ENCODE measurements at regions not wholly inside any gene's neighbourhood (a gene's known extent, or its start where the extent isn't known, plus 50 kb on each side); places are given as distances from the start of the nearest gene placed in this dataset.

DNA sequence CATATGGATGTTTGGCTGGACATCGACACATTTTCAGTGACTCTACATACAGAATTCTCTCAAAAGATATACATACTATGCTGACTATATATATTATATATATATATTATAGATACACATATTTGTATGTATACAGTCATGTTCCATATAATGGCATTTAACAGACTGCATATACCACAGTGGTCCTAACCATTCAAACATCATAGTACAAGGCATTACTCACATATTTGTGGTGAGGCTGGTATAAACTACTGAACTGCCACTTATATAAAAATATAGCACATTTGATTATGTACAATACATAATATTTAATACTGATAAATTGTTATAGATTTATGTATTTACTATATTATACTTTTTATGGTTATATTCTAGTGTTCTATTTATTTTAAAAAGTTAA, 168.5 kb downstream of the IL15 start:
- Histone ChIP-seq H4K5ac (ENCODE audit: insufficient read length, low read depth, low read length) (no peak overlapping the region), H3K79me2 (ENCODE audit: insufficient read depth, low read length) (no peaks in the 10 kb centered on the region), H3K56ac (ENCODE audit: insufficient read length, low read depth, low read length) (no peak overlapping the region), H3K23ac (ENCODE audit: insufficient read length, low read depth, low read length) (no peak overlapping the region), H2BK20ac (ENCODE audit: low read depth, low read length, poor library complexity, severe bottlenecking) (no peak overlapping the region), H3K4me2 (ENCODE audit: insufficient read depth, insufficient read length, low read length) (no peak overlapping the region), H3K79me1 (ENCODE audit: insufficient read depth, low read depth, low read length, poor library complexity, severe bottlenecking) (no peaks in the 10 kb centered on the region), H3K23me2 (ENCODE audit: insufficient read length, low read depth, low read length, poor library complexity, severe bottlenecking) (no peaks in the 10 kb centered on the region), H3K18ac (ENCODE audit: insufficient read length, low read depth, low read length) (no peak overlapping the region), H3K27ac (ENCODE audit: insufficient read length, low read depth, low read length) (no peak overlapping the region), H2AK5ac (ENCODE audit: insufficient read length, low read length) (no peak overlapping the region), H2BK120ac (ENCODE audit: low read depth, low read length, poor library complexity, severe bottlenecking) (no peak overlapping the region), H4K8ac (replicated peaks; ENCODE audit: insufficient read length, low read depth, low read length) (no peak overlapping the region), H3K14ac (ENCODE audit: insufficient read depth, low read length) (no peak overlapping the region), H4K91ac (ENCODE audit: insufficient read length, low read depth, low read length) (no peak overlapping the region), H2BK15ac (ENCODE audit: low read depth, low read length) (no peak overlapping the region), H3K9ac (ENCODE audit: extremely low read depth, insufficient read length, low read length) (no peak overlapping the region), H3K9me3 (ENCODE audit: control insufficient read depth, low read depth, low read length) (no peaks in the 10 kb centered on the region), H2AFZ (ENCODE audit: low read length) (no peak overlapping the region), H2BK12ac (ENCODE audit: insufficient read length, low read depth, low read length) (no peak overlapping the region), H3K4me1 (ENCODE audit: insufficient read depth, low read length) (peaks cover 3% of the 10 kb centered on the region), H3K27me3 (ENCODE audit: insufficient read depth, low read length) (no peaks in the 10 kb centered on the region), H3K4ac (ENCODE audit: low read depth, low read length) (no peak overlapping the region), H4K20me1 (ENCODE audit: control insufficient read depth, insufficient read depth, insufficient read length) (no peaks in the 10 kb centered on the region), H3T11ph (ENCODE audit: low read length) (no peak overlapping the region), H2BK5ac (ENCODE audit: insufficient read length, low read length) (no peak overlapping the region)
- WGBS (ENCODE audit: extremely low coverage, insufficient read length, low lambda C conversion rate): no CpG with 5 or more reads among the region's 1 CpG
- no peak overlapping the region for H3K27ac Mint-ChIP-seq
- H3K4me1 Mint-ChIP-seq: peaks cover 9 to 11% of the 10 kb centered on the region in 2 experiments
- H3K9me3 Mint-ChIP-seq: no peaks in the 10 kb centered on the region
- no peak for DNase-seq
- no peaks in the 10 kb centered on the region; a peak in 1 of 7 replicates for H3K36me3 Mint-ChIP-seq (ENCODE audit: insufficient read depth in 1 of 3, low read depth in 3 of 3)
- no peaks in the 10 kb centered on the region for H3K27me3 Mint-ChIP-seq (ENCODE audit: low read depth)
- H3K4me3 Mint-ChIP-seq: no peak overlapping the region
- TF ChIP-seq, protein P1, sequence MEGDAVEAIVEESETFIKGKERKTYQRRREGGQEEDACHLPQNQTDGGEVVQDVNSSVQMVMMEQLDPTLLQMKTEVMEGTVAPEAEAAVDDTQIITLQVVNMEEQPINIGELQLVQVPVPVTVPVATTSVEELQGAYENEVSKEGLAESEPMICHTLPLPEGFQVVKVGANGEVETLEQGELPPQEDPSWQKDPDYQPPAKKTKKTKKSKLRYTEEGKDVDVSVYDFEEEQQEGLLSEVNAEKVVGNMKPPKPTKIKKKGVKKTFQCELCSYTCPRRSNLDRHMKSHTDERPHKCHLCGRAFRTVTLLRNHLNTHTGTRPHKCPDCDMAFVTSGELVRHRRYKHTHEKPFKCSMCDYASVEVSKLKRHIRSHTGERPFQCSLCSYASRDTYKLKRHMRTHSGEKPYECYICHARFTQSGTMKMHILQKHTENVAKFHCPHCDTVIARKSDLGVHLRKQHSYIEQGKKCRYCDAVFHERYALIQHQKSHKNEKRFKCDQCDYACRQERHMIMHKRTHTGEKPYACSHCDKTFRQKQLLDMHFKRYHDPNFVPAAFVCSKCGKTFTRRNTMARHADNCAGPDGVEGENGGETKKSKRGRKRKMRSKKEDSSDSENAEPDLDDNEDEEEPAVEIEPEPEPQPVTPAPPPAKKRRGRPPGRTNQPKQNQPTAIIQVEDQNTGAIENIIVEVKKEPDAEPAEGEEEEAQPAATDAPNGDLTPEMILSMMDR (conservative IDR thresholded peaks at IDR 0.05): no peak

Measured in H9 (cell line).